Smooth muscle cell (in vitro differentiated cells): ENCODE measurements at regions not wholly inside any gene's neighbourhood (a gene's known extent, or its start where the extent isn't known, plus 50 kb on each side); places are given as distances from the start of the nearest gene placed in this dataset.

Experiments used
- DNase-seq: peaks from one replicate; lab custom pipeline; 2025; ENCODE audit not compliant: unreplicated experiment; lab: John Stamatoyannopoulos, UW
- H2AFZ ChIP-seq: fragments of 200-600 bp; sonication (generic); 2 replicates; pipeline ENCODE4 v1.6.0; 2016; ENCODE audit warnings: antibody characterized with exemption, low read depth, mild to moderate bottlenecking
- H3F3A ChIP-seq: fragments of 200-600 bp; sonication (generic); 2 replicates; pipeline ENCODE4 v1.6.0; 2017; ENCODE audit warnings: antibody characterized with exemption, low read depth
- H3K27ac ChIP-seq: fragments of 200-600 bp; sonication (generic); 2 replicates; pipeline ENCODE4 v1.5.1; 2016; ENCODE audit warnings: low read depth, mild to moderate bottlenecking
- H3K27me3 ChIP-seq: fragments of 200-600 bp; sonication (generic); 2 replicates; pipeline ENCODE4 v1.6.1; 2016; ENCODE audit warnings: low read depth, mild to moderate bottlenecking
- H3K36me3 ChIP-seq: fragments of 200-600 bp; sonication (generic); 2 replicates; pipeline ENCODE4 v1.5.1; 2016; ENCODE audit warnings: low read depth
- H3K4me1 ChIP-seq: fragments of 200-600 bp; sonication (generic); 2 replicates; pipeline ENCODE4 v1.5.1; 2016; ENCODE audit warnings: low read depth
- H3K4me2 ChIP-seq: fragments of 200-600 bp; sonication (generic); 2 replicates; pipeline ENCODE4 v1.6.0; 2016; ENCODE audit warnings: mild to moderate bottlenecking
- H3K4me3 ChIP-seq: fragments of 200-600 bp; sonication (generic); 2 replicates; pipeline ENCODE4 v1.5.1; 2016; ENCODE audit warnings: mild to moderate bottlenecking
- H3K79me2 ChIP-seq: fragments of 200-600 bp; sonication (generic); 2 replicates; pipeline ENCODE4 v1.6.0; 2016; ENCODE audit warnings: low read depth, mild to moderate bottlenecking
- H3K9ac ChIP-seq: fragments of 200-600 bp; sonication (generic); 2 replicates; pipeline ENCODE4 v1.6.0; 2016; ENCODE audit warnings: low read depth
- H3K9me3 ChIP-seq: fragments of 200-600 bp; sonication (generic); replicated peaks from 2 replicates; pipeline ENCODE4 v1.5.1; 2016; ENCODE audit warnings: low read depth
- H4K20me1 ChIP-seq: fragments of 200-600 bp; sonication (generic); 2 replicates; pipeline ENCODE4 v1.6.0; 2016; ENCODE audit warnings: low read depth
- WGBS: methylation state at CpG from one replicate; pipeline ENCODE4 v1.1.7; 2016; ENCODE audit warnings: low lambda C conversion rate; 5-methylcytosine and 5-hydroxymethylcytosine counted together
- TF ChIP-seq, protein P1 (sequence below): fragments of 200-600 bp; sonication (generic); IDR thresholded peaks from 2 replicates; pipeline ENCODE4 v1.5.1; 2017; ENCODE audit warnings: borderline replicate concordance, mild to moderate bottlenecking, antibody characterized with exemption; ENCODE audit not compliant: insufficient read depth, poor library complexity, severe bottlenecking

DNA sequence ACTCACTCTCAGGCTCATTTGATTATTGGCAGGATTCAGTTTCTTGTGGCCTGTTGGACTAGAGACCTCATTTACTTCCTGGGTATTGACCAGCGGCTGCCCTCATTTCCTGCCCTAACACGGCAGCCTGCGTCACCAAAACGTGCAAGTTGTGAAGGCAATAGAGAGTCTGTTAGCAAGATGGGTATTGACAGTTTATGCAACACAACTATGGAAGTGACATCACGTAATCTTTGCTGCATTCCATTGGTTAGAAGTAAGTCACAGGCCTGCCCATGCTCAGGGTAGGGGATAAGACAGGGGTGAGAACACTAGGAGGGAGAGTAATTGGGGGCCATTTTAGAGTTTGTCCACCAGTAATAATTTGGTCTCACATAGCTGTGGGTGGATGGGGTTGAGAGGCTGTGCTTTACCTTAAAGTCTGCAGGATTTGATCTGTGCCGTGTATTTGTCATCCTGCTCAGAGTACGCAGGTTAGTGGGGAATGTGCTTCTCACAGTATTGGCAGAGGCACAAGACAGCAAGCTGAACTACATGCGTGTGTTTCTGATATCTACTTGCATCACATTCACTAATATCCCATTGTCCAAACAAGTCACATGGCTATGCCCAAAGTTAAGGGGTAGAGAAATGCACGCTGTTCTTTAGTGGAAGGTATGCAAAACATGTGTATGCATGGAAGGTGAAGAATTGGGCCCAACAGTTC, 83.3 kb downstream of the EDEM1 start:
- no peak overlapping the region for H3K4me3 ChIP-seq
- H2AFZ ChIP-seq = no peak overlapping the region
- H3K79me2 ChIP-seq = no peaks in the 10 kb centered on the region
- no peaks in the 10 kb centered on the region for H3K4me1 ChIP-seq
- H3K36me3 ChIP-seq = no peaks in the 10 kb centered on the region
- H4K20me1 ChIP-seq = no peaks in the 10 kb centered on the region
- no peak for DNase-seq
- TF ChIP-seq, protein P1, sequence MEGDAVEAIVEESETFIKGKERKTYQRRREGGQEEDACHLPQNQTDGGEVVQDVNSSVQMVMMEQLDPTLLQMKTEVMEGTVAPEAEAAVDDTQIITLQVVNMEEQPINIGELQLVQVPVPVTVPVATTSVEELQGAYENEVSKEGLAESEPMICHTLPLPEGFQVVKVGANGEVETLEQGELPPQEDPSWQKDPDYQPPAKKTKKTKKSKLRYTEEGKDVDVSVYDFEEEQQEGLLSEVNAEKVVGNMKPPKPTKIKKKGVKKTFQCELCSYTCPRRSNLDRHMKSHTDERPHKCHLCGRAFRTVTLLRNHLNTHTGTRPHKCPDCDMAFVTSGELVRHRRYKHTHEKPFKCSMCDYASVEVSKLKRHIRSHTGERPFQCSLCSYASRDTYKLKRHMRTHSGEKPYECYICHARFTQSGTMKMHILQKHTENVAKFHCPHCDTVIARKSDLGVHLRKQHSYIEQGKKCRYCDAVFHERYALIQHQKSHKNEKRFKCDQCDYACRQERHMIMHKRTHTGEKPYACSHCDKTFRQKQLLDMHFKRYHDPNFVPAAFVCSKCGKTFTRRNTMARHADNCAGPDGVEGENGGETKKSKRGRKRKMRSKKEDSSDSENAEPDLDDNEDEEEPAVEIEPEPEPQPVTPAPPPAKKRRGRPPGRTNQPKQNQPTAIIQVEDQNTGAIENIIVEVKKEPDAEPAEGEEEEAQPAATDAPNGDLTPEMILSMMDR = no peak
- no peak overlapping the region for H3K9ac ChIP-seq
- H3K27ac ChIP-seq = no peak overlapping the region
- no peaks in the 10 kb centered on the region for H3K9me3 ChIP-seq
- WGBS = 91% methylated on average over 9 of the region's 9 CpGs
- H3K4me2 ChIP-seq = no peak overlapping the region
- H3K27me3 ChIP-seq = no peaks in the 10 kb centered on the region
- H3F3A ChIP-seq = no peaks in the 10 kb centered on the region

DNA sequence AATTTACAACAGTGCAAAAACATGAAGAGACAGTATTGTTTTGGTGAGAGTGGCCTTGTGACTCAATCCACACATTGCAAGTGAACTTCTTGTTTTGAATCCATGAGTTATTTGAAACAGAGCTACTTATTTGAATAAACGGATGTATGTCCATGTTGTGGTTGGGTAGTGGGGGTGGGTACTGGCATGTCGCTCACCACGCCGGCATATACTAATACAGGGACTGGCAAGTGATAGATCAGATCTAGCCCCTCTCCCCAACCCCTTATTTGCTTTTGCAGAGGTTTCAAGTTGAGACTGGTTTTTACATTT, 83.8 kb downstream of the EDEM1 start:
- no peak for DNase-seq
- no peaks in the 10 kb centered on the region for H3K4me1 ChIP-seq

DNA sequence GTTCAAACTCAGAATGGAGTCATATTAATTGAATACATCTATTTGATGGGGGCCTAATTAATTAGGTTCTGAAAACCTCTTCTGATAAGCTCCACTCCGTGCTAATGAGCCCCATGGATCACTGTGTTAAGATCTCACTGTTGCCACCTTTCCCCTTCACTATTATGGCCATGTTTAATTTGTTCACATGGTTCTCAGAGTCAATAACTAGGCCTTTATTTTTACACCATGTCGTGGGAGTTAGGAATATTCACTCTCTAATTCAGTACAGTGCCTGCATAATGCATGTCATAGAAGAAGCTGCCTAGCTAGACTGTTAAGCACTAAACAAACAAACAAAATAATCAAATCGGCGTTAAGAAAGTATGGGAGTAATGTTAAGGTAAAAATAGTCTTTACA, 84.9 kb downstream of the EDEM1 start:
- H3K9ac ChIP-seq = no peak overlapping the region
- TF ChIP-seq, protein P1 = no peak
- H3K27ac ChIP-seq = no peak overlapping the region
- no peak overlapping the region for H3K4me2 ChIP-seq
- no peaks in the 10 kb centered on the region for H4K20me1 ChIP-seq
- no peak for DNase-seq
- H3K4me3 ChIP-seq = no peak overlapping the region
- H3K27me3 ChIP-seq = no peaks in the 10 kb centered on the region
- no peaks in the 10 kb centered on the region for H3K79me2 ChIP-seq
- H3K36me3 ChIP-seq = no peaks in the 10 kb centered on the region
- no peaks in the 10 kb centered on the region for H3K4me1 ChIP-seq
- 66% methylated on average over 4 of the region's 4 CpGs for WGBS
- no peaks in the 10 kb centered on the region for H3F3A ChIP-seq
- H2AFZ ChIP-seq = no peak overlapping the region
- H3K9me3 ChIP-seq = no peaks in the 10 kb centered on the region

More for the DNA sequence above, 83.8 kb downstream of the EDEM1 start:
- Histone ChIP-seq H3K4me3 (no peak overlapping the region), H3K27me3 (no peaks in the 10 kb centered on the region), H3K9me3 (no peaks in the 10 kb centered on the region), H3K79me2 (no peaks in the 10 kb centered on the region), H2AFZ (no peak overlapping the region), H3K9ac (no peak overlapping the region), H4K20me1 (no peaks in the 10 kb centered on the region), H3K4me2 (no peak overlapping the region), H3K36me3 (no peaks in the 10 kb centered on the region), H3F3A (no peaks in the 10 kb centered on the region), H3K27ac (no peak overlapping the region)
- 97% methylated on average over 4 of the region's 4 CpGs for WGBS
- TF ChIP-seq, protein P1 = no peak

DNA sequence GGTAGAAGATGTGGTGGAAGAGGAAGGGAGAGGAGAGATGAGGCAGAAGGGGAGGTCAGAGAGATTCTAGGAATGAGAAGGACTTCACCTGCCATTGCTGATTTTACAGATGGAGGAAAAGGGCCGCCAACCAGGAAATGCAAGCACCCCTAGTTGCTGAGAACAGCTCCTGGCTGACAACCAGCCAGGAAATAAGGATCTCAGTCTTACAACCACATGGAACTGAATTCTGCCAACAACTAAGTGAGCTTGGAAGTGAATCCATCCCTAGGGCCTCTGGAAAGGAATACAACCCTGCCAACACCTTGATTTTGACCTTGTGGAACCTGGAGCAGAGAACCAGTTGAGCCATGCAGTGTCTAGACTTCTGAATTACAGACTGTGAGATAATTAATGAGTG, 86.6 kb downstream of the EDEM1 start:
- Histone ChIP-seq H3F3A (no peaks in the 10 kb centered on the region), H3K9me3 (no peaks in the 10 kb centered on the region), H3K4me2 (no peak overlapping the region), H4K20me1 (no peaks in the 10 kb centered on the region), H3K27ac (no peak overlapping the region), H3K9ac (no peak overlapping the region), H3K36me3 (no peaks in the 10 kb centered on the region), H3K79me2 (no peaks in the 10 kb centered on the region), H2AFZ (no peak overlapping the region), H3K4me1 (no peaks in the 10 kb centered on the region), H3K27me3 (no peaks in the 10 kb centered on the region), H3K4me3 (no peak overlapping the region)
- TF ChIP-seq, protein P1 = no peak
- DNase-seq = no peak
- 100% methylated on average over 1 of the region's 1 CpG for WGBS
